ENCODE measurements at regions not wholly inside any gene's neighbourhood (a gene's known extent, or its start where the extent isn't known, plus 50 kb on each side); places are given as distances from the start of the nearest gene placed in this dataset.
"Not testable (repeated sequence)": the region's sequence is repeated elsewhere in the genome, so short reads cannot be mapped to it uniquely, and the experiment has no call there.

DNA sequence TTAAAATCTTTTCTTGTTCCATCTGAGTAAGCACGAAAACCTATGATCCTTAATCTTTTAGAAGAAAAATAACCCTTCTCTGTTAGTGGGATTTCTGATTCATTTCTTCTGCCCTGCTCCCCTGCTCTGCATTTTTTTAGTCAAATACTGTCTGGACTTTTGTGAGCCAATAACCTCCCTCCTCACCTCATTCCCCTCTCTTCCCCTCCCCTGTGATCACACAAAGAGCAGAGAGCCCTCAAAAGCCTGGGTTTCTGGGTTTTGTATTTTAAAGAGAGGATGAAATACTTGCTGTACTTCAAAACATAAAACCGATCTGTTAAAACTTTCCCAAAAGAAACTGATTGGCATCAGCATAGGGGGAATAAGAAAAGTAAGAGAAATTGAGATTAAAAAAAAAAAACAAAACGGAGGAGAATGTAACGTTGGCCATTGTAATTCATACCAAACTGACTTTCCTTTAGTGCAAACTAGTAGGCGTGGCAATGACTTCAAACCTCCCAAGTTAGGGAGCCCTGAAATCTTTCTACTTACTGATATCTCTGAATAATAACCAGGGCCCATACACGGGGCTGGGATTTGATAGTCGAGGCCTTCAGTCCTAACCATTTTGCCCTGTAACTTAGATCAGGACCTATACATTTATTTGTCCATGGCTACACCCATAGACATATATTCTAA lies 232.9 kb downstream of the TM9SF2 start:
- no peak for DNase-seq (ENCODE audit: low spot score)

DNA sequence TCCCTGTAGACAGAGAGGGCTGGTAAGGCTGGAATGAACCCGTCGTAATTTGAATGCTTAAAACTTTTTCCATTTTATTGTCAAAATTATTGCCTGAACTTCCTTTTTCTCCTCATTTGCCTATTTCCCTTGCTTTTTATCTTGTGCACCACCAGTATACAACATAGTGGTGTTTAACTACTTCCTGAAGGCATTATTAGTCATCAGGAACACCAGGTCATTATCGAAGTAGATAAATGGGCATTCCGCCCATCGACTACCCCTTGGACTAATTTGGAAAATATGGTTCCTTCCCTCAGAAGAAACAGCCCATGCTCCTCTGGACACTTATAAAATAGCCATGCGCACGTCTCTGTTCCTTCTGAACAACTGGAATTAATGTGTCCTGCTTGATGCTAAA lies 232.1 kb downstream of the TM9SF2 start:
- no peak for DNase-seq (ENCODE audit: low spot score)

DNA sequence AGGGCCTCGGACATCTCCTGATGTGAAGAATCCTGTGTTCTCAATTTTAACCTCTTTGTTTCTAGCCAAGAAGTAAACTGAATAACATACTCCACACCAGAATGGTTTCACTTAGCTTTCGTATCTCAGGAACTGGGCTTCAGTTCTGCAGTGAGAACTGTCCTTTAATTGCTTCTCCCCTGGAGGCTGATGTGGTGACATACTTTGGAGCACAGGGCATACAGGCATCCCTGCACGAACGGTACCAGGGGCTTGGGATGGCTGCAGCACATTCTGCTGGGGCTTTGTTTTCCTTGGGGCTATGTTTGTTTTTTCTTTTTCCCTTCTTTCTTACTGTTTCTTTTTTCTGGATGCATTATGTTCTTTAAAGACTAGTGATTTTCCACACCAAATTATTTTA lies 230.5 kb downstream of the TM9SF2 start:
- DNase-seq (ENCODE audit: low spot score): no peak

DNA sequence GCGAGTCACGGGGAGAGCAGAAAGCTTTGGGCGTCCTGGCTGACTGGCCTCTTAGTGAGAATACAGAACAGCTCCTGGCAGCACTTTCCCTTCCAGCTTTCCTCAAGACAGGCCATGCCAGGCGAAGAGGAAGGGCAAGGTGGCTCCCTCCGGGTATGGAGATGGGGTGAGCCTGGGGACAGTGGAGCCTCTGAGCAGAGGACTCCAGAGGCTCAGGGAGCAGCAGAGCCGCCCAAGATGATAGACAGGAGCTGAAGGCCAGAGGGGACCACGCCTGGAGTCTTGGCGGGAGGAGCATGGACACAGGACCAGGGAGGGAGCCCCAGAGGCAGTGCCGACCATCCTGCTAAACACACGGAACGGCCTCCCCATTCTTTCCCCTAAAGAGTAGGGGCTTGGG lies 229.1 kb downstream of the TM9SF2 start:
- DNase-seq (ENCODE audit: low spot score): no peak

DNA sequence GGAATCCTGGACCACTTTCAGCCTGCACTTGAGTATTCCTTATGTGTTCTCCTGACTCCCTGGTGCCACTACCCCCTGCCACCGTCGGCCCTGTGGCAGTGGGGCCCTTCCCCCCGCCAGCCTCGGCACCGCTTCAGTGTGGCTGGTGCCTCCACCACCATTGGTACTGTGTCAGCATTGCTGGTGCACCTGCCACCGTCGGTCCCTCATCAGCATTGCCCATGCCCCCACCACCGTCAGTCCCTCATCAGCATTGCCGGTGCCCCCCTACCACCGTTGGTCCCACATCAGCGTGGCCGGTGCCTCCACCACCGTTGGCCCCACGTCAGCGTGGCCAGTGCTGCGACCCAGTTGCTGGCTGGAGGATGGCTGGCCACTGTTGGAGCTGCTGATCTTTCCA lies 228.5 kb downstream of the TM9SF2 start:
- no peak for DNase-seq (ENCODE audit: low spot score)

DNA sequence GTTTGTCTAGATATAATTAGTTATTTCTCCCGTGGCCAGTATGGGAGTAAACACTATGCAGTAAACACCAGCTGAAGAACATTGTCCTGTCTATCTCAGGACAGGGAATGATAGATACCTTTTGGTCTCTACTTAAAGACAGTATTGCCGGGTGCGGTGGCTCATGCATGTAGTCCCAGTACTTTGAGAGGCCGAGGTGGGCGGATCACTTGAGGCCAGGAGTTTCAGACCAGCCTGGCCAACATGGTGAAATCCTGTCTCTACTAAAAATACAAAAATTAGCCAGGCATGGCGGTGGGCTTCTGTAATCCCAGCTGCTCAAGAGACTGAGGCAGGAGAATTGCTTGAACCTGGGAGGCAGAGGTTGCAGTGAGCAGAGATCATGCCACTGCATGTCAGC lies 226.4 kb downstream of the TM9SF2 start:
- not testable (repeated sequence) for DNase-seq (ENCODE audit: low spot score)

DNA sequence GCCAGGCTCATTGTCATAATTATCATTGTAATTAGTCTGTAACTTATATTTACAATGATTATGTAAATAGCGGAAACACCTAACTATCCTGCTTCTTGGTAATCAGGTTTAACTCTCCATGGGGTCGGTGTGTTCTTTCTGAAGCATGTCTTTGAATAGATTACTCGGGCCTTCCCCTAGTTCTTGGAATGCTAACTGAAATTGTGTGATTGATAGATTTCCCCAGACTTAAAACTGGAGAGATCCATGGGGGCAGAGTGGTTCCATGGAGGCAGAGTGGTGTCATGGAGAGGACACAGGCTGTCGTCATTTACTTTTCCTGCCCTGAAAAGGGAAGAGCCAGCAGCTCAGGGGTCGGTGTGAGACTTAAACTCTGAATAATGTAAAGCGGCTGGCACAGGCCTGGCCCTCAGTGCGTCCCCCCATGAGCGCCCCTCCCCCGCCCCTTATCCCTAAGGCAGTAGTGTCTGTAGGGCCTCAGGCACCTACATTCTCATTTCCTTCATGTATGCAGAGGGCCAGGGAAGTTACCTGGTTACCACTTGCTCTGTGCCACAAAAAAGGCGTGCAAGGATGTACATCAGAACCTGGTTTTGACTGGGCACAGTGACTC lies 225.1 kb downstream of the TM9SF2 start:
- no peak for DNase-seq (ENCODE audit: low spot score)

DNA sequence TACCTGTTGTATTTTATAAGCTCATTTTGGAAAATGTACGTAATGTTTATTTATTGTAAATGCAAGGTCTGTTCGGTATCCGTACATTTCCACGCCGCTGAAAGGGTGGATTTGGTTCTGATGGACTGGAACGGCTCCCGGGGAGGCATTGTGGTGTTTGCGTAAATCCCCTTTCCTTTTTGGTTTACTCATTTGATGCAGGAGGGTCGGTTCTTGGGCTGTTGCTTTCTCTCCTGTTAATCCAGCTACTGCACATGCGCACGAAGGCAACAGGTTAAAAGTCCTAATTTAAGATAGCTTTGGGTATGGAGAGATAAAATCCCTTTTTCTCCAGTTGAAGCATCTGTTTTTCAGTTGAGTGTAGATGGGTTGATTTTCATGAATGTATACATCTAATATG lies 224.4 kb downstream of the TM9SF2 start:
- DNase-seq (ENCODE audit: low spot score): no peak

DNA sequence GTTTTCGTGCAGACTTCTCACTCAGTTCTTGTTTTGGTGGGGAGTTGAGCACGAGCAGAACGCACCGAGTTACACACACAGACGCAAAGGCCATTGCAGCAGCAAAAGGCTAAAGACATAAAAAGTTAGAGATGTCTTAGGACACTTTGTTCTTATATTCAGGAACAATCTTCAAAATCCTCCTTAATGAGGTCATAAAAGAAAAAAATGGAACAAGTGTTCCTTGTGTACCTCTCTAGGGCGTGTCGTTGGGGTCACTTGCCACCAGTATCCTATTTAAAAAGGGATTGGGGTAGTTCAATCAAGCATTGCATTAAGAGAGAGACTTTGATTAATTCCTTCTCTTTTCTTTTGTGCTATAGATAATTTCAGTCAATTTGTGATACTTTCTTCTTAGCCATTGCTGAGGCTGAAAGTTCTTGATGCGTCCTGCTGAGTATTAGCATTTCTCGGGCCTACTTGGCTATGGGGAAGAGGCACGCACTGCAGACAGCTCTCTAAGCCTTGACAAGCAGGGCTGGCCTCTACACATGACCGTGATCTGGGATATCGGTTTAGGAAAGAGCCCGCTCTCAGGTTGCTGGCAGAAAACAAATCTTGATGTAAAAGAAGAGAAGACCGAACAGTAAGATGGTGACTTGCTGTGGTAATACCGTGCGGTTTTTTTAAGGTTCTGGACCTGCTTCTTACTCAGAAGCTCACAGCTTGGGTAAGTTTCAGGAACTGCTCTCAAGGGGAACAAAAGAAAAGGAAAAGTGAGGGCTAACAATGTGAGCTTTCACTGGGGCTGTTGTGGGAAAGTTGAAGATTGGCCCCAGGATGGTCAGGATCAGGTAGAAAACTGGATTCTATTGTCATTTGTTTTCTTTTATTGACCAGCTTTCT lies 223.6 kb downstream of the TM9SF2 start:
- DNase-seq (ENCODE audit: low spot score): no peak

DNA sequence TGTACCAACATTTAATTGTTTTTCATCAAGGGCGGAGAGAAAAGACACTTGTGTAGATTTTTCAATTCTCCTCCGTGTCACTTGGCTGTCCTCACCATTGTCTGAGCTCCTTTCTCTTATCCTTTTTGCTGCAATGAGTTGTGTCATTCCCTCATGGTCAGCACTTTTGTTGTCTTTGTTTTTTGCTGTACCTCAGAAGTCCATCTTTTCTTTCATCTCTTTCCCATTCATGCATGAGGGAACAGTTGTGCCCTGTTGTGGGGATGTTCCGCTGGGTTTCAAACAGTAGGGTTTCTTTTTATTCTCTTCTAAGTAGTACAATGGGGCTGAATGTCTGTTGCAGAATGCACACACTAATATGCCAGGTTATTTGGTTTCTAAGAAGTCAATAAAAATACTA lies 222.6 kb downstream of the TM9SF2 start:
- DNase-seq (ENCODE audit: low spot score): no peak

DNA sequence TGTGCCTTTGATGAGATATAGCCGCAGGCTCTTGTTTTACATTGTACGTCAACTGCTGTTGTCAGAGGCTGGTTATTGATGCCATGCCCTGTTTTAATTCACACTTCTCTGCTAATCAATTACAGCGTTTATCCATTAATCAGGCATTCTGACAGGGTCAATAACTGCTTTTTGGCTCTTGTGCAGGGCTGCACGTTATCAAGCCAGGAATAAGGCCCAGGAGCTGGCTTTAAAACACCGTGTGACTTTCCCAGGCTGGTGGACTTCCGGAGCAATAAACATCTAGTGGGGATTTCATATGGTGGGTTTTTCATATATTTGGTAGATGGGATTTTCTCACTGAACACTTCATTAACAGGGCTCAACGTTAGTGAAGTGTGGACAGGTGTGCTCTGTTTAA lies 221.7 kb downstream of the TM9SF2 start:
- no peak for DNase-seq (ENCODE audit: low spot score)

DNA sequence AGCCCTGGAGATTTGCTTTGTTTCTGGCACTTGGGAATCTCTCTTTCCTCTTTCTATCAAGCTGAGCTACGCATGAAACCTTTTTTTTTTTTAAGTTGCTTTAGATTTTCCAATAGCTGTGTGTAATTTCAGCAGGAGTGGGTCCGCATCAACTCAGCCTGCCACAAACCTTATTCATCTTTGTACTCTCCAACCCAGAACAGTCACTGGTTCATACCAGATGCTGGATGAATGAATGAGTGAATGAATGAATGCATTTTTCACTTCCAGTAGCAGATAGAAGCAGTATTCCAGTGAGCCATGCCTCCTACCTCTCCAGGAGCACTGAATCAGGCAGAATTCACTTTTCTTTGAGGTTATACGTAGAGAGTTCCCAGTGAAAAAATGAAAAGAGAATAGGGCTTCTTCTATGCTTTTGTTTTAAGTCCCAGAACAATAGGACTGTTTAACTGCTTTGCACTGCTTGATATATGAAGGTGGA lies 221.1 kb downstream of the TM9SF2 start:
- DNase-seq (ENCODE audit: low spot score): no peak

DNA sequence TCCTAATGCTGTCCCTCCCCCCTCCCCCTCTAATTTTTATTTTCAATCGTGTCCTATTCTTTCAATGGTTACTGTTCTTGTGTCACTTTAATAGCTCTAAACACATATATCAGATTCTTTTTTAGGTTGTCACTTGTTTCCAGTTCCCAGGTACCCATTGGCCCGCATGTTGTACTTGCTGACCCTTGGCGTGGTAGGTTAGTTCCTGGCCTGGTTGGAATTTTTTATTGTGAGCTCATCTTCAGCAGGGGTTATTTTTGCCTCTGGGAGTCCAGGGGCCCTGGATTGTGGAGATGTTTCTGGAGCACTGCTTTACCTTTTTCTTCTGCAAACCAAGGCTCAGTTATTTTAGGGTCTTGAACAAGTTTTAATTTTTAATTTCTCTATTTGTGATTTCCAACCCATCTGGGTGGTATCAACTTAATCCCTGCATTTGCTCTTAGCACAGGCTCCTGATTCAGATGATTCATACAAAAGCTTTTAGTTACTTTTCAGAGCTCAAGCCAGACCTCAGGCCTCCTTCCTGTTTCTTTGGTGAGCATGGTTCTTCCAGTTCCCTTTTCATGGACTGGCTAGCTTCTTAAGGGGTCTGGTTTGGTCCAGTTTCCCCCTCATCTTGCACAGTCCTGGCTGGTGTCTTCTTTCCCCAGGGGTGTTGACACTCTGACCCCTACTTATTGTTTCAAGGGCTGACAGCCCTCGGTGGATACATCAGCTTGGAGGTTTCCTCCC lies 220.5 kb downstream of the TM9SF2 start:
- no peak for DNase-seq (ENCODE audit: low spot score)

DNA sequence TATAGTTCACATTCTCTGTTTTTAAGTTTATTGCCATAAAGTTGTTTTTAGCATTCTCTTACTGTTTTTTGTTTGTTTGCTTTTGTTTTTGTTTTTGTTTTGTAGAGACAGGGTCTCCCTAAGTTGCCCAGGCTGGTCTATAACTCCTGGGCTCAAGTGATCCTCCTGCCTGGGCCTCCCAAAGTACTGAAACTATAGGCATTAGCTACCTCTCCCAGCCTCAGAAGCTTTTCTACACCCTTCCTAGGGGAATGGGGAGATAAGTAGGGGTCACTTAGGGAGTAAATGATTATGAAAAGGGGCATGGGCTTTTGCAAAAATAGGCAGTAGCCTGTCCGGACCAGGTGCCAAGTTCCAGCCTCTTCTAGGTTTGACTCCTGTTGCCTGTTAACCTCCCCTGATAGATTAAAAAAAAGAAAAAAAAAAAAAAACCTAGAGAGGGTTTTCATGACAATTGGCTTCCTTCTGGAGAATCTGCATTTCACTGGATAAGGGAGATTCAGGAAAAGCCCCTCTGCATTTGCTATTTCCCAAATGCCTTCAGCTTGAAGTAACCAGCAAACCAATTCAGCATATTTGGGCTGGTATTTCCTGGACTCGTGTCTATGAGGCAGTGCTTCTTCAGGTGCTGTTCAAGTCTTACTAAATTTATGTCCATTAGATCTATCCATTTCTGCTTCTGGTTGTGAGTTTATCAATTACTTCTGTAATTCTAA lies 216.8 kb downstream of the TM9SF2 start:
- no peak for DNase-seq (ENCODE audit: low spot score)

DNA sequence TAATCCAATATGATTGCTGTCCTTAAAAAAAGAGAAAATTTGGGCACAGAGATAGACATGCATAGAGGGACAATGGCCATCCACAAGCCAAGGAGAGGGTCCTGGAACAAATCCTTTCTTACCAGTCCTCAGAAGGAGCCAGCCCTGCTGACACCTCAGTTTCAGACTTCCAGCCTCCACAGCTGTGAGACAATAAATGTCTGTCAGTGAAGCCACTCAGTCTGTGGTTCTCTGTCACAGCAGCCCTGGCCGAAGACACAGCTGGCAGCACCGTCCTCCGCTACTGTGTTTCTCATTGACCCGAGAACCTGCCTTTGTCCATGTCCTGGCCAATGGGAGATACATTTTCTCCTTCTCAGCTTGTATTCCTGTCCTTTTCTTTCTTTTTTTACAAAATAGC lies 207.9 kb downstream of the TM9SF2 start:
- no peak for DNase-seq (ENCODE audit: low spot score)

DNA sequence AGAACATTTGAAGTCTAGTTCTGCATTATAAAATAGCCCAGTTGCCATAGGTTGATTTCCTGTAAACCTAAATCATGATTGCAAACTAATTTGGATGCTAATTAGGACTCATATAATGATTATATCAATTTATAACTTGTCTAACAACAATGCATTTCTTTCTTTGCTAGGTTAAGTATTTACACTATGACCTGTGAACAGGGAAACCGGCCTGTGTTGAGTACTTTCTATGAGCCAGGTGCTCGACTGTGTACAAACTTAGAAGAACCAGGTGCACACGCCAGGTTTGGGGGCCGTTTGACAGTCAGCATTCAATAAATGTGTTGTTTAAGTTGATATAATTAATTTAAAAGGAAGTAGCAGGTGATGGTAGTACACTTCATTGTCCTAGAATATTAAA lies 203.1 kb downstream of the TM9SF2 start:
- DNase-seq (ENCODE audit: low spot score): no peak

DNA sequence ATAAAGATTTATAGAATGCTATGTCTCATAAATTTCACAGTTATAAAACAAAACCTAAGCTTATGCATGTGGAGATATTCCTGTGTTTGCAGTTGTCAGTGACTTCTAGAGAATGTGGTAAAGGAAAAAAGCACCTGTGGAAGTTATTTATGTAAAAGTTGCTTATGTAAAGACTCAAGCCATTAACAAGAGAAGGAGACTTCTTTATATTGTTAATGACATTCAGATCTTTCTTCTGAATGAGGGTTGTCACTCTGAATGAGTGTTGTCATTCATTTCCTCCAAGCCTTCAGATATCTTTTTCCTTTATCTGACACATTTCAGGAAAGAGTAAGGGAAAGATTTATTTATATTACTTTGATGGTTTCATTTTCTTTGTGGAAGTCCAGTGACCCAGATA lies 202.6 kb downstream of the TM9SF2 start:
- no peak for DNase-seq (ENCODE audit: low spot score)

DNA sequence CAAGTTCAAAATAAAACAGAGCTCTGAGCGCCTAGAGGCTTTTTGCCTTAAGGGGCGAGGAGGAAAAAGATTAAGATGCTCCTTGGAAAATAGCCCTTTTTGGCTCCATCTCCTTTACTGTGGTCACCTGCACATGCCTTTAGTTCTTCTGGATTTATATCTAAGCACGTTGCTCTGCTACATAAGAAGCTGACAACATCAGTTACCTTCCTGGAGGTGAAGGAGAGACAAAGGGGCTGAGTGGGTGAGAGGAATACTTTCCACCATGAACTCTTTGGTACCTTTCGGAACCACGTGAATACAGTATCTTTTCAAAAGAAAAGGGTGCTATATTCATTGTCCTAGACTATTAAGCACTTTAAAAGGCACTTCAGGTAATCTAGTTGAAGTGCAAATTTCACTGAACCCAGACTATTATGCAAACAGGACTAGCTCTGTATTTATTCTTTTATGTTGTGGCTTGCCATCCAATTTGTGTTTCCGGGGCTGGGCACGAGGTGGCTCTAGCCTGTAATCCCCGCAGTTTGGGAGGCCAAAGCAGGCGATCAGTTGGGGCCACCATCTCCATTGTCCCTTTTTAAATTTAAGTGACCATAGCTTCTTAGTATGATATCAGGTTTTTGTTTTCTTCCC lies 201.5 kb downstream of the TM9SF2 start:
- no peak for DNase-seq (ENCODE audit: low spot score)

DNA sequence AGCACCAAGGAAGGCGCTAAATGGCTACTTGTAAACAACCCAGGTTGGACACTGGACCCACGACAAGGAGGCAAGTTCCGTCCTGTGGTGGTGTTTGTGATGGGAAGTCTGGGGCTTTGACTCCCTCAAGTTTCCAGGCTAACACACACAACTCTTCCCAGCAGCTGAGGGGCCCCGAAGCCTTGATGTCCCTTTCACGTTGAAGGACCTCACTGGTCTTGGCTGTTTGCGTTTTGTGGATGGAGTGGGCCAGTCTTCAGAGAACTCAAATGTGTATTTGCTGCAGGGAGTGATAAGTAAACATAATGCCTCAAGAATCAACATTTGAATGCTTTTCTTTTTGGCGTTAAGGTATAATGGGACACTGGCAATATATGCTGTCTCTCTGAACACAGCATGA lies 199.2 kb downstream of the TM9SF2 start:
- DNase-seq (ENCODE audit: low spot score): no peak

DNA sequence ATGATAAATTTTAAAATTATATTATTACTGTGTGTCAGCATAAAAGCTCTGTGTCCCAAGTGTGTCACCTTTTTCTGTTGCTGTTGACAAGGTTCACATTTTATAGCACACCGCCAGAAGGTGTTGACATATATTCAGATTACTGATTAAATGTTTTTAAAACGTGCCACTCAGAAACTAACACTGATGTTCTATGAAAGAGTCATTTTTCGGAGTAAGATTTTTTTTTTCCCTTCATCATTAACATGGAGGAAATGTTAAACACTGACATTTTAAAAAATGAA lies 197.5 kb downstream of the TM9SF2 start:
- DNase-seq (ENCODE audit: low spot score): no peak

DNA sequence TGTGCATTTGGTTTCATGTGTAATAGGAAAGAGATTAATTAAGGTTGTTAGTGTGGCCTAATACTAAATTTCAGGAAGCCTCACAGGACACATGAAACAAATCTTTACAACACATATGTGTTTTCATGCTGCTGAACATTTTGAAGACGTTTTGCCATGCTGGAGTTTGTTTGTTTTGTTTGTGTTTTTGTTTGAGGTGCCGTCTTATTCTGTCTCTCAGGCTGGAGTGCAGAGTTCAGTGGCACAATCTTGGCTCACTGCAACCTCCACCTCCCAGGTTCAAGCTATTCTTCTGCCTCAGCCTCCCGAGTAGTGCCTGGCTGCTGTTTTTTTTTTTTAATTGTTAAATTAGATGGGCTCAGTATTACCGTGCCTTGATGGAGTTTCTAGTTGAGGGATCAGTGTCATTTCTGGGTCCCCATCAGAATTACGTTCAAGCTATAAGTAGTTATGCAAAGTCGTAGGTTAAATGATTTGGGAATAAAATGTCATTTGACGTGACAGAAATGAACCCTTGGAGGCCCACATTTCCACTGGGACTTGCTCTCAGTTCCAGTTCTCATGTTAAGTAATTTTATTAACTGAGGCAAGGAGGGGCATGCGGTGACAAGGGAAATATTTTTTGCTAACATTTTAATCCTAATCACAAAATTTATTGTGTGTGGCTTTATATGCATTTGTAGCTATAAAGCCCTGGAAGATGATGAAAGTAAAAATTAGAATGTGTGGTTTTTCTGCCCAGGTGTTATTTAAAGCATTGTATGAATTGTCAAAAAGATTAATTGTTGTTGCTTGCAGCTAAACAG lies 196.9 kb downstream of the TM9SF2 start:
- no peak for DNase-seq (ENCODE audit: low spot score)

Data from activated CD4-positive, alpha-beta T cell treated with anti-CD3 and anti-CD28 coated beads, Interleukin-2, Interleukin-4, amounts not matched to agents 100 ng/mL and 50 ng/mL, durations not matched to agents 16 hours and 8 hours (primary cell).